CD14-positive monocyte (primary cell): ENCODE measurements at regions not wholly inside any gene's neighbourhood (a gene's known extent, or its start where the extent isn't known, plus 50 kb on each side); places are given as distances from the start of the nearest gene placed in this dataset.

Experiments used
- DNase-seq, 3 donors: peaks; one replicate each; pipeline ENCODE4 v3.0.0-alpha.2; 2011 to 2022
- H2AFZ ChIP-seq: 2 replicates; pipeline ENCODE4 v1.6.0; 2012; ENCODE audit warnings: mild to moderate bottlenecking, low read depth, low read length, inconsistent platforms; ENCODE audit not compliant: insufficient read depth, poor library complexity, severe bottlenecking
- H3K27ac ChIP-seq, 2 donors: 1 replicate in 1 of 2; 2 replicates in 1 of 2; pipeline ENCODE4 v1.5.1; 2012 to 2013; ENCODE audit warnings: low read length in 2 of 2, control low read depth in 1 of 2, inconsistent platforms in 1 of 2, low read depth in 1 of 2, mild to moderate bottlenecking in 1 of 2
- H3K27me3 ChIP-seq, 2 donors: one replicate each; pipeline versions ENCODE4 v1.6.0 to v1.6.1; 2011 to 2013; ENCODE audit warnings: low read length in 2 of 2; ENCODE audit not compliant: control insufficient read depth in 2 of 2, insufficient read depth in 2 of 2
- H3K36me3 ChIP-seq, 2 donors: replicated peaks in 1 of 2; 1 replicate in 1 of 2; 2 replicates in 1 of 2; pipeline versions ENCODE4 v1.5.1 to v1.6.1; 2012 to 2013; ENCODE audit warnings: low read length in 2 of 2, control low read depth in 1 of 2, inconsistent platforms in 1 of 2, mild to moderate bottlenecking in 1 of 2; ENCODE audit not compliant: insufficient read depth in 2 of 2, control insufficient read depth in 1 of 2
- H3K4me1 ChIP-seq, 2 donors: 1 replicate in 1 of 2; 2 replicates in 1 of 2; pipeline versions ENCODE4 v1.5.1 to v1.6.1; 2012 to 2013; ENCODE audit warnings: low read length in 2 of 2, control low read depth in 1 of 2, inconsistent platforms in 1 of 2, mild to moderate bottlenecking in 1 of 2, moderate library complexity in 1 of 2; ENCODE audit not compliant: insufficient read depth in 2 of 2, control insufficient read depth in 1 of 2
- H3K4me2 ChIP-seq: replicated peaks from 2 replicates; pipeline ENCODE3; 2012; ENCODE audit warnings: low read length, moderate library complexity, mild to moderate bottlenecking; ENCODE audit not compliant: poor library complexity, severe bottlenecking; ENCODE audit errors: extremely low read depth
- H3K4me3 ChIP-seq, 3 experiments: fragments of 200-600 bp in 1 of 3; sonication (generic) in 1 of 3; replicated peaks in 1 of 3; 1 replicate in 2 of 3; 2 replicates in 1 of 3; pipeline ENCODE4 v1.5.1; 2011 to 2013; ENCODE audit warnings: low read length in 3 of 3, mild to moderate bottlenecking in 3 of 3, control low read depth in 2 of 3, low read depth in 2 of 3, inconsistent platforms in 1 of 3, moderate library complexity in 1 of 3
- H3K79me2 ChIP-seq: 2 replicates; pipeline ENCODE4 v1.6.0; 2012; ENCODE audit warnings: mild to moderate bottlenecking, control low read depth, inconsistent platforms, low read length, moderate library complexity; ENCODE audit not compliant: insufficient read depth
- H3K9ac ChIP-seq: 2 replicates; pipeline ENCODE4 v1.6.0; 2017; ENCODE audit warnings: low read length, mild to moderate bottlenecking; ENCODE audit not compliant: insufficient read depth, poor library complexity, severe bottlenecking
- H3K9me3 ChIP-seq, 2 donors: replicated peaks in 1 of 2; 1 replicate in 1 of 2; 2 replicates in 1 of 2; pipeline versions ENCODE4 v1.5.1 to v1.6.1; 2012 to 2013; ENCODE audit warnings: low read length in 2 of 2, control low read depth in 1 of 2; ENCODE audit not compliant: control insufficient read depth in 1 of 2, insufficient read depth in 1 of 2
- H4K20me1 ChIP-seq: 2 replicates; pipeline ENCODE4 v1.6.0; 2012; ENCODE audit warnings: mild to moderate bottlenecking, low read length, control low read depth, moderate library complexity; ENCODE audit not compliant: insufficient read depth
- H3K27ac Mint-ChIP-seq, 7 donors: one replicate each; pipeline ENCODE4 v1.8.0; 2020; ENCODE audit warnings: mild to moderate bottlenecking in 7 of 7, mixed read lengths in 7 of 7, moderate library complexity in 6 of 7, inconsistent platforms in 2 of 7
- H3K27me3 Mint-ChIP-seq, 3 donors: one replicate each; pipeline ENCODE4 v1.8.0; 2021 to 2022; ENCODE audit warnings: low read depth in 3 of 3, mild to moderate bottlenecking in 3 of 3, mixed read lengths in 3 of 3, moderate library complexity in 3 of 3, inconsistent platforms in 1 of 3
- H3K36me3 Mint-ChIP-seq, 2 donors: one replicate each; pipeline ENCODE4 v1.8.0; 2020; ENCODE audit warnings: mixed read lengths in 2 of 2, inconsistent platforms in 1 of 2, mild to moderate bottlenecking in 1 of 2
- H3K4me1 Mint-ChIP-seq: one replicate; pipeline ENCODE4 v1.8.0; 2020; ENCODE audit warnings: mild to moderate bottlenecking, mixed read lengths
- H3K4me3 Mint-ChIP-seq, 2 donors: one replicate each; pipeline ENCODE4 v1.8.0; 2020; ENCODE audit warnings: mild to moderate bottlenecking in 2 of 2, mixed read lengths in 2 of 2, moderate library complexity in 1 of 2
- H3K9me3 Mint-ChIP-seq, 7 donors: one replicate each; pipeline ENCODE4 v1.8.0; 2020 to 2022; ENCODE audit warnings: mixed read lengths in 7 of 7, mild to moderate bottlenecking in 6 of 7, moderate library complexity in 6 of 7, inconsistent platforms in 2 of 7
- WGBS: methylation state at CpG from one replicate; pipeline ENCODE4 v1.1.5; 2013; ENCODE audit warnings: missing lambda C conversion rate; ENCODE audit not compliant: insufficient coverage; 5-methylcytosine and 5-hydroxymethylcytosine counted together
- intact Hi-C, 2 donors: fragments of 100-400 bp; cut with micrococcal nuclease; formaldehyde crosslinking; loops; one replicate each; pipeline versions ENCODE4 v1.15.0 to v1.15.1; 2023
- TF ChIP-seq, protein P1 (sequence below): fragments of 200-600 bp; IDR thresholded peaks from one replicate; pipeline ENCODE4 v1.8.0; 2022; ENCODE audit warnings: antibody characterized with exemption, mild to moderate bottlenecking

DNA sequence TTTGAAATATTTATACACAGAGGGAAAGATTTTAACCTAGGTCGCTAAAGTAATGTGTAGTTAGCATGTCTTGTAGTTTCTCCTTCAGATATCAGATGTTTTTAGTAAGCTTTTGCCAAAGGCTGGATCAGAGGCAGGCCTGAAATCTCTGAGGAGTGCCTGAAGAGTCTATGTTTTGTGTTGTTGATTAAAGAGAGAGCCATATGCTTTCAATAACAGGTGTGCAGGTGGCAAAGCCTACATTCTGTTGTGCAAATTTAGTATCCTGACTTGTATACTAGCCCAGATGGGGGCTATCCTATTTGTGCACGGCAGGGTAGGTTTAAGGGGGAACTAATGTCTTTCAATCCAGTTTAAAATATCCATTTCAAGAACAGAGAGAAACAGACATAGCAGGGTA lies 167.1 kb upstream of the ATXN1 start:
- H3K9me3 ChIP-seq = no peaks in the 10 kb centered on the region
- H3K27me3 Mint-ChIP-seq = peaks cover 0 to 10% (median under 1%) of the 10 kb centered on the region in 3 donors
- no peak overlapping the region for H3K9ac ChIP-seq
- intact Hi-C loops = no loop called here
- H3K4me1 Mint-ChIP-seq = no peaks in the 10 kb centered on the region
- no peak overlapping the region for H3K27ac Mint-ChIP-seq
- H4K20me1 ChIP-seq = no peaks in the 10 kb centered on the region
- WGBS = 86% methylated on average over 1 of the region's 2 CpGs
- H3K4me3 ChIP-seq = no peak overlapping the region
- H3K4me3 Mint-ChIP-seq = no peak overlapping the region
- H3K4me2 ChIP-seq = no peak overlapping the region
- DNase-seq = no peak
- no peak overlapping the region for H3K27ac ChIP-seq
- H3K27me3 ChIP-seq = peaks cover 0 to 2% of the 10 kb centered on the region in 2 donors
- no peaks in the 10 kb centered on the region for H3K79me2 ChIP-seq
- H2AFZ ChIP-seq = no peak overlapping the region
- TF ChIP-seq, protein P1, sequence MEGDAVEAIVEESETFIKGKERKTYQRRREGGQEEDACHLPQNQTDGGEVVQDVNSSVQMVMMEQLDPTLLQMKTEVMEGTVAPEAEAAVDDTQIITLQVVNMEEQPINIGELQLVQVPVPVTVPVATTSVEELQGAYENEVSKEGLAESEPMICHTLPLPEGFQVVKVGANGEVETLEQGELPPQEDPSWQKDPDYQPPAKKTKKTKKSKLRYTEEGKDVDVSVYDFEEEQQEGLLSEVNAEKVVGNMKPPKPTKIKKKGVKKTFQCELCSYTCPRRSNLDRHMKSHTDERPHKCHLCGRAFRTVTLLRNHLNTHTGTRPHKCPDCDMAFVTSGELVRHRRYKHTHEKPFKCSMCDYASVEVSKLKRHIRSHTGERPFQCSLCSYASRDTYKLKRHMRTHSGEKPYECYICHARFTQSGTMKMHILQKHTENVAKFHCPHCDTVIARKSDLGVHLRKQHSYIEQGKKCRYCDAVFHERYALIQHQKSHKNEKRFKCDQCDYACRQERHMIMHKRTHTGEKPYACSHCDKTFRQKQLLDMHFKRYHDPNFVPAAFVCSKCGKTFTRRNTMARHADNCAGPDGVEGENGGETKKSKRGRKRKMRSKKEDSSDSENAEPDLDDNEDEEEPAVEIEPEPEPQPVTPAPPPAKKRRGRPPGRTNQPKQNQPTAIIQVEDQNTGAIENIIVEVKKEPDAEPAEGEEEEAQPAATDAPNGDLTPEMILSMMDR = no peak
- H3K9me3 Mint-ChIP-seq = peaks cover 0 to 2% (median 0%) of the 10 kb centered on the region in 7 donors
- no peaks in the 10 kb centered on the region for H3K36me3 ChIP-seq
- H3K4me1 ChIP-seq = no peaks in the 10 kb centered on the region
- no peaks in the 10 kb centered on the region for H3K36me3 Mint-ChIP-seq

GRCh38 chr6:16927205-16927604 lies 165.9 kb upstream of the ATXN1 start:
- no peak overlapping the region for H3K9ac ChIP-seq
- H3K4me1 Mint-ChIP-seq = no peaks in the 10 kb centered on the region
- no peak for DNase-seq
- no peak overlapping the region for H3K27ac ChIP-seq
- H3K4me3 ChIP-seq = no peak overlapping the region
- H3K4me3 Mint-ChIP-seq = peak overlapping the region in 1 of 2 donors; percentile 2
- peaks cover 0 to 7% (median 0%) of the 10 kb centered on the region in 3 donors for H3K27me3 Mint-ChIP-seq
- no peak overlapping the region for H3K4me2 ChIP-seq
- H3K36me3 Mint-ChIP-seq = no peaks in the 10 kb centered on the region
- H3K27ac Mint-ChIP-seq = no peak overlapping the region
- WGBS = no CpG with 5 or more reads among the region's 1 CpG
- no peak overlapping the region for H2AFZ ChIP-seq
- peaks cover 0 to 2% (median 0%) of the 10 kb centered on the region in 7 donors for H3K9me3 Mint-ChIP-seq
- TF ChIP-seq, protein P1 = no peak
- H3K36me3 ChIP-seq = no peaks in the 10 kb centered on the region
- intact Hi-C loops = no loop called here
- no peaks in the 10 kb centered on the region for H3K27me3 ChIP-seq
- no peaks in the 10 kb centered on the region for H3K79me2 ChIP-seq
- H3K9me3 ChIP-seq = no peaks in the 10 kb centered on the region
- no peaks in the 10 kb centered on the region for H4K20me1 ChIP-seq
- no peaks in the 10 kb centered on the region for H3K4me1 ChIP-seq
